A172 (cell line): ENCODE measurements at regions not wholly inside any gene's neighbourhood (a gene's known extent, or its start where the extent isn't known, plus 50 kb on each side); places are given as distances from the start of the nearest gene placed in this dataset.
"Not testable (repeated sequence)": the region's sequence is repeated elsewhere in the genome, so short reads cannot be mapped to it uniquely, and the experiment has no call there.

Source experiments
- DNase-seq: peaks from one replicate; pipeline ENCODE4 v3.0.0-alpha.2; 2015; ENCODE audit warnings: low spot score

DNA sequence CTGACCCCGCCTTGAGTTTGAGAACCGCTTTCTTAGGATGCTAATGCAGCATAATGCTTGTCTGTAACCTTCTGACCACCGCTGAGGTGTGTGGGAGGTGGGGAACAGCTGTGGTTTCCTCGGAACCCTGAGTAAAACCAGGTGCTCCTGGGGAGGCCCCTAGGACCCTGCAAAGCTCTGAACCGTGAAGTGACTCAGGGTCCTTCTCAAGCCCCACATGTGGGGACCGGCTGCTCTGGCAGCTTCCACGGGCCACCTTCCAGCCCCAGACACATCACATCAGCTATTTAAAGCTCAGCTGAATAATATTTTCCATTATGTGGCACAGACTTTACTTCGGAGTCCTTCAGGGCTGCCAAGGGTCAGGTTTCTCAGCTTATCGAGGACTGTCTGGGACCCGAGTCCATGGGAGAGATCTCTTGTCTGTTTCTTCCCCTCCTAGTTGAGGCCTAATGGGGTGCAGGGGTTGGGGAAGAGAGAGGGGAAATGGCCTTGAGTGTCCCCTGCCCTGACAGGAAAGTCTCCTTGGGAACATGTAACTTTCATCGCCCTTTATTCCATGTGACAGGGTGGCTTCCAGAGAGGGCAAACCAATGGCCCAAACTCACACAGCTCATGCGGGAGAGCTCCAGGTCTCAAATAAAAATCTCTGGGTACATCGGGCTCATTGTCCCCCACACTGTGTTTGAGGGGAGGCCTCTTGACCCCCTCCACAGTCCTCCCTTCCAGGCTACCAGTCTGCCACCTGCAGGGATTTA is 186.1 kb upstream of the SLC24A3 start:
- DNase-seq: no peak

DNA sequence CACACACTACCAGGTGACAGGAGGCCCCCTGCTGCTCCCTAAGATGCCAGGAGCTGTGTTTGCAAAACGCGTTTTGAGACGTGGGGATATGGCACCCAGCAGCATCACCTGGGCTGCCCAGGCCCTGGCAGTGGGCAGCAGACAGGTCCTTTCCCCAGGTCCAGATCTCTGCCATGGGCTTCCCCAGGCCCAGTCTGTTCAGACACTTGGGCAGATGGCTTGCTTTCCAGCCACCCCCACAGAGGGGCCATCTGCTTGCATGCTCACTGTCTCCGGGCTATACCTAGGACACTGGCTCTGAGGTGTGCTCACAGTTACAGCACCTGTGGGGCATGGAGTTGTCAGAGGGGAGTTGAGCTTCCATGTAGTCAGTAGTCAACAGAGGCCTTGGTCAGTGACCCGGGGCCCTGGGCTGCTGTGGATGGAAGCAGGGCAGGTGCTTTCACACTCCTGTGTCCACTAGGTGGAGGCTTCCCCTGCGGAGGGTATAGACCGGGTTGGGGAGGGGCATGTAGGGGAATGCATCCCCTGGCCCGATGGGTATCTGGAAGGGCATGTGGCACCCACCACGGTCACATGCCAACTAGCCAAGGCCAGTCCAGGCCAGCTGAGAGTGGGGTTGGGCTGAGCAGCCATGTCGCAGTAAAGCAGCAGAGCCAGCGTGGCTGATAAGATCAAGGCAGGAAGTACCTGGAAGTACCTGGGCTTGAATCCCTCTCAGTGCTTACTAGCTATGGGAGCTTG is 185.4 kb upstream of the SLC24A3 start:
- no peak for DNase-seq

DNA sequence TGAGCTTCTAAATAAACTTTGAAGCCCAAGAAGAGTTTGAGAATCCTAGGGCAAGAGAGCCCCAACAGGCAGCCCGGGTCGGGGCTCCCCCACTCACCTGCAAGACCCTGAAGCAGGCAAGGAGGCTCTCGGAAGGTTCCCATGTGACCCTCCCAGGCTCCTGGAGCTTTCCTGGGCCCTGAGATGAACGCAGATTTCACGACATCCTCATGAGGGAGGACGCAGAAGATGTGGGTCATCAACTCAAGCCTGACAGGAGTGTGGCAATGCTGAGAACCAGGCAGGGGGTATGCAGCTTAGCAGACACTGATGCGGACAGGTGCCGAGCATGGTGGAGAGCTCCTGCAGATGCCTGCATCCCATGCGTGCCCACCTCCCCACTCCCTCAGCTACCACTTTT is 184.5 kb upstream of the SLC24A3 start:
- no peak for DNase-seq

DNA sequence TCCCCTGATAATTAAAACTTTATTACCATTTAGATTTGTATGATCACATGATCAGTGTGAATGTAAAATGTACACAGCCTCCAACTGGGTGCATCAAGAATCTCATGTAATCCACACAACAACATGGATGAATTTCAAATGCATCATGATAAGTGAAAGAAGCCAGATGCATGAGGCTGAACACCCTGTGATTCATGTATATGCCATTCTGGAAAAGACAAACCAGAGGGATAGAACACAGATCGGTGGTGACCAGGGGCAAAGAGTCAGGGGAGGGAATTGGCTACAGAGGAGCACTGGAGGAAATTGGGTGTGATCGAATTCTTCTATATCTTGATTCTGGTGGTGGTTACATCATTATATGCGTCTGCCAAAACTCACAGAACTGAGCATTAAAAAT is 170.7 kb upstream of the SLC24A3 start:
- no peak for DNase-seq

DNA sequence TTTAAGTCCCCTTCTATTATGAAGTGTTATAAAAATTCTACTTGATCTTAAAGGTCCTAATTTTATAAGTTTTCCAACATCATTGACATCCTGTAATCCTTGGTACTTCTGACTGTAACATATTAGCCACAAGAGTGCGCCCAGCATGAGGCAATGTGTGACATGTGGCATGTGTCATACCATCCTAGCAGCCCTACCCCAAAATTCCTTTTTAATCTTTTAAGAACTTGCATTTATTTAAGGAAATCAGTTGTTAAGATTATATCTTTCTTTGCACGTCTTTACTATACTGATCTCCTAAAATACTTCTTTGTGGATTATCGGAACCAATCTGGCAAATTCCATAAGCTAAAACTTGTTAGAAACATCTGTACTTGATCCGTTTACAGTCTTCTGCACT is 167.1 kb upstream of the SLC24A3 start:
- DNase-seq: no peak

DNA sequence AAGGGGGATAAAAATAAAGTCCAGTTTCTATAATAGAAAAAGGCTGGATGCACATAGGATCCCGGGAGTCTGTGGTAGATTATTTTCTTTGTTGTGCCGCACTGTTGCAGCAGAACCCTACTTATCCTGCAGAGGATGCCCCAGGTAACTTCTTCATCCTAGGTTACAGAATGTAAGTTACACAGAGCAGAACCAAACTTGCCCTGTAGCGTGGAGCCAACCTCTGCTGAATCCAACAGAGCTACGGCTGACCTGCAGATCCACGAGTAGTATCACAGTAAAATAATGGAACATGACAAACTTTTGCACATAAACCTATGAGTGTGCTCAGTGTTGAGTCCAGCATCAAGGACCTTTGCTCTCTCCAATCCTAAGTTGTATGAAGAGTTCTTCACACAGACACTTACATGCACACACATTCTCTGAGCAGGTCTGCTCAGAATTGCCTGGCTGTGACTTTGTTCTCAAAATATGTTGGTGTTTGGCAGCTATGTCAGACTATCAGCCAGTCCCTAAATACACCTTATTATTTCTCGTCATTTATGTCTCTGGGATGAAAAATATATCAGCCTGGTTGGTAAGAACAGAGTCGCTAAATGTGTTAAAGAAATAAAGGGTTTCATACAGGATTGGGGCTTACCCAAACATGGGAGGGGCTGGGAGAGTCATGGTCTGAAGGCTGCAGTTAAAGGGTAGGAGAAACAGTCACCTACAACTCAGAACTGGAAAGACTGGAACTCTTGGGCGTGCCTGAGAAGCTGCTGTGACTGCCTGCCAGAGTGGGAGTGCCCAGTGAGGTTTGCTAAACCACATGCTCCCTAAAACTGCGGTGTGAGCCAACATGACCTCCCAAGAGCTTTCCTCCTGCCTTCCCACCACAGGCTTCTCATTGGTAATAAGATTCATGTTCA is 165.1 kb upstream of the SLC24A3 start:
- peak; percentile 11 for DNase-seq

- DNase-seq: no peak
These were observed 164.5 kb upstream of the SLC24A3 start for GRCh38 chr20:19047951-19048296.

- DNase-seq: no peak
These were observed 163.4 kb upstream of the SLC24A3 start for GRCh38 chr20:19048995-19049501.

DNA sequence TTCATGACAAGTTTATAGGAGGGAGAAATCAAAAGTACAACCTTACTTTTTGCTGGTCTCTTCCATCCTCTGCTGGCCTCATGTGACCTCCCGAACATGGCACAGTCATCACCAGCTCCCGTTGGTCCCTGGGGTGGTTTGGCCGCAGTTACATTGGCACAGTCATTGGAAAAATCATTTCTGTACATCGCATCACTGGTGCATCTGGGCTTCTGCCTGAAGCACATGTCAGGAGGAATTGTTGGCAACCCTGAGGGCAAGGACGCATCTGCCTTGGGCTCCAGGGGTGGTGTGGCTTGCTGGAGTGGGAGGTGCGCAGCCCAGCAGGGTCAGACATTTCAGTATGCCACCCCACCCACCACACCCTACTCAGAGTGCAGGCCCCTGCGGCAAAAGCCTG is 162.9 kb upstream of the SLC24A3 start:
- DNase-seq: no peak

DNA sequence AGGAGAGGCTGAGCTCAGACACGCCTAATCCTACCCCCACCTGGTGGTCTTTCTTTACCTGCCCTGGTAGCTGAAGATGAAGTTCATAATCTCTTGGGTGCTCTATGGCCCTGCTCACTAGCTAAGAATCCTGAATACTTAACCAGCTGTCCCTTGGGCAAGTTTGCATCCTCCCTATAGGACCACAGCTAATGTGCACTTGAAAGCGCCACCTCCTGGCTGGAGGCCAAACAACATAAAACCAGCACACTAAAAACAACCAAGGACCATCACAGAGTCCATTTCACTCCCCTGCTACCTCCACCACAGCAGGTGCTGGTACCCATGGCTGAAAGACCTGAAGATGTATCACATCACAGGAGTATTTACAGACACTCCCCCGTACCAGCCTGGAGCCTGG is 155.5 kb upstream of the SLC24A3 start:
- no peak for DNase-seq

DNA sequence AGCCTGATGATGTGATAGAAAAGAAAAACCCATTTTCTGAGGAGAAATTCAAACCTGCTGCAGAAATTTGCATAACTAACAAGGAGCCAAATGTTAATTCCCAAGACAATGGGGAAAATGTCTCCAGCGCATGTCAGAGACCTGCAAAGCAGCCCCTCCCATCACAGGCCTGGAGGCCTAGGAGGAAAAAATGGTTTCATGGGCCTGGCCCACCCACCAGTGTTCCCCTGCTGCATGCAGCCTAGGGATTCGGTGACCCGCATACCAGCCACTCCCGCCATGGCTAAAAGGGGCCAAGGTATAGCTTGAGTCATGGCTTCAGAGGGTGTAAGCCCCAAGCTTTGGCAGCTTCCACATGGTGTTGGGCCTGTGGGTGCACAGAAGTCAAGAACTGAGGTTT is 147.7 kb upstream of the SLC24A3 start:
- not testable (repeated sequence) for DNase-seq

- no peak for DNase-seq
These were observed 144.5 kb upstream of the SLC24A3 start for GRCh38 chr20:19067986-19068385.

- no peak for DNase-seq
These were observed 142.4 kb upstream of the SLC24A3 start for GRCh38 chr20:19070026-19070425.

DNA sequence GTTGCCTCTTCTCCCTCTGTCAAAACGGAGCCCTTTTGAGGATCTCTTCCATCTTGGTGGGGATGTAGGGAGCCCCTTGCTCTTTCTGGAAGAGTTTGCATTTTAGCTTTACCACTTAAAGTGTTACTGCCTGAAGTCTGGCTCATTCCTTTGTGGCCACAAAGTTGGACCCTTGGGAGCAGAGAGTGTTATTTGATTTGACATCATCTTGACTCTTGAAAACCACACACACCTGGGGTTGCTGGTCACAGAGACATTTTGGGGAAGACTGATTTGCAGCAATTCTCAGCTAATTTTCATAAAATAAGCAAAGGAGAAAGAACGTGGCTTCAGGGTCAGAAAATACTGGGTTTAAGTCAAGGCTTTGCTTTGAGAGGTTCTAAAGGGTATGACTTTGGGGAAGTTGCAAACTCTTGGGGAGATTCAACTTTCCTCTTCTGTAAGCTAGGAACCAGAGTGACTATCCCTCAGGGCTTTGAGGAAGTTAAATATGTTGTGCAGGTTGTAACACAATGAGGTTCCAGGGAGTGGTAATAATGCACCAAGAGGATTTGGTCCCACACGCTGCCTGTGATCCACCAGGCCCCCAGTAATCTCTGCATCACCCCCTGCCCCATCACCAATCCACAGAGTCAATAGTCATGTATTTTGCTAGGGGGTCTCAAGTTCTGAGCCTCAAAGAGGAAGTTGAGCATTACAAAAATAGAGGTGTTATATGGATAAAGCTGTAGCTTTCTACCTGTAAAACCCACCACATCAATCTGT is 141.6 kb upstream of the SLC24A3 start:
- no peak for DNase-seq

- DNase-seq: no peak
These were observed 141.1 kb upstream of the SLC24A3 start for GRCh38 chr20:19071446-19071725.

DNA sequence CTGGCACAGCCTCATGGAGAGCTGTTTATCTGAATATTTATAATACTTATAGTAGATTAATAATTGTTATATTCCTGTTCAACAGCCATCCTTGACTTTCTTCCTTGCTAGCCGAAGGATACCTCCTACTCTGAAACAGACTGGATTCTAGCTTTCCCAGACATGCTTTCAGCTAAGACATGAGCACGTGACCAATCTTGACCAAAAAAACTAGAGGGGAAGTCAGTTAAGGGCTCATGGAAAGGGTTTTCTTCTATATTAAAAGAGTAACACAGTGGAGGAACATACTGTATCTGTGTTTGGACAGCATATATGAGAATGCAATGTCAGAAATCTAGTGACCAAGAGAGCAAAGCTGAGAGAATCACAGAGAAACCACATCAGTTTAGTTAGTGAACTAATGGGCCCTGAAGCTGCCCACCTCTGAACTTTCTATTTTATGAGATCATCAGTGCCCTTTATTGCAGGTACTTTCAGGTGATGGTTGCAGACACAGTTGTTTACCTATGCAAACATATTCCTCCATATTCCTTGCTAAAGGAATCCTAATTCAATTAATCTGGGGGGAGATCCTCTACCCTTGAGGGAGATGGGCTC is 140.4 kb upstream of the SLC24A3 start:
- no peak for DNase-seq

DNA sequence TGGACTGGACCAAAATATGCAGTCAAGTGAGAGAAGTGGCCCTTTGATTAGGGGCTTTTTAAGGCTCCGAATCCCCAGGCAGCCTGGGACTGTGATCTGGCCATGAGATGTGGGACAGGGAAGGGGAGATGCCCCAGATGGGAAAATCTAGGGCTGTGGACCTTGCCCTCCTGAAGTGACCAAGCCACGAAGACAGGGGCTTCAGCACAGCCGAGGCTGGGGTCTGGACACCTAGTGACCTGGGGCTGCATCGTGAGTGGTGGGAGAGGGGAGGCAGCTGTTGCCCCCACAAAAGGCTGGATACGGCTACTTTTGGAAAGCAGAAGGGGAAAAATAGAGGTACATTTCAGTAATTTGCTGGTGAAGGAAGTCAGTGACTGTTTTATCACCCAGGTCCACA is 139.5 kb upstream of the SLC24A3 start:
- DNase-seq: no peak

DNA sequence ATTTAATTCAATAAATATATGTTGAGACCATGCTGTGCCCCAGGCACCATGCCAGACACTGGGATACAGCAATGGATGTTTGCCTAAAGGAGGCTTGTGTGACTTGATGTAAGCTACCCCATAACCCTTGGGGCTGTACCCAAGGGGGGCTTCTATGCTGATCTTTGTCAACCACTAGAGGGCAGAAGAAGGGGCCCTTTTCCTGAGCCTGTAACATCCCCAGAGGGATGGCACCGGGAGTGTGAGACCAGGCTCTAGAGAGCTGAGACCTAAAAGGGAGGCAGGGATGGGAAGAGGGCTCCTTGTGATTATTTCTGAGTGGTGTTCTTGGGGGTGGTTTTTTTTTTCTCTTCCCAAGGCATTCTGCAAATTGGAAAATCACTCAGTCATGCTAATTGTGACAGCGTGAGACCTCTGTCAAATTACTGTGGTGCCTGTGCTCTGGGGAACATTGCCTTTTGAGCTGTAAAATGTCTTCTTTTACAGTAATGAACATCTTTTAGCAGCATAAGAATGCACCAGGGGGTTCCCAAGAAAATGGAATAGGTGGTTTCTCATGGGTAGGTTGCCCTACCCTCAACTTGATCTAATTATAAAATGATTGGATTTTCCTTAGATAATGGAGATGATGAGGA is 138.7 kb upstream of the SLC24A3 start:
- no peak for DNase-seq

GRCh38 chr20:19074356-19074755 is 138.1 kb upstream of the SLC24A3 start:
- DNase-seq: no peak

DNA sequence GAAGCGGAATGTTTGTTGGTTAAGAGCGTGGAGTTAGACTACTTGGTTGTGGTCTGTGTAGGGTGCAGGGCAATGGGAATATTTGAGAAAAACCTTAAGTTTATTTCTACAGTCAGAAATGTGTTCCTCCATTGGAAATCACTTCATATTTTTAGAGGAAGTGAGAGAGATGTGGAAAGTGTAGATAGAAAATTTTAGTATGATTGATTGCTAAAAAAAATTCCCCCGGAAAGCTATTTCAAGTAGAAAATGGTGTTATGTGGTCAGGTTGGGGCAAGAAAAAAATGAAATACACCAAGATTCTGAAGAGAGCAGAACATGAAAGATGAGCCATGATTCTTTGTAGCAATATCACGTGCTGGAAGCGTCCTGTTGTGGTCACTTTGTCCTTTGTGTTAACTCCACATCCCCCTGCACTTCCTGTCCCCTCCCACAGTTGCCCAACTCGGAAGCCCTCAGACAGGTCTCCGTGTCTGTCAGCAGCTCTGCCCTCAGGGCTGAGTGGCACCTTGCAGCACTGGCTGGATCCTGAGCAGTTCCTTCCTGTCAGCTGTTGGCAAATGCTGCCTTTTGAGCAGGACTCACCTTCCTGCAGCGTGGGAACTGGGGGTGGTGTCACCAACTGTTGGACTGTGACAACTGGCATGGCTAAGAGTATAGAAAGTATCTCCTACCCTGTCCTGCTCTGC is 137.5 kb upstream of the SLC24A3 start:
- DNase-seq: no peak
